AG09319 (cell line): ENCODE measurements at regions not wholly inside any gene's neighbourhood (a gene's known extent, or its start where the extent isn't known, plus 50 kb on each side); places are given as distances from the start of the nearest gene placed in this dataset.
"Not testable (repeated sequence)": the region's sequence is repeated elsewhere in the genome, so short reads cannot be mapped to it uniquely, and the experiment has no call there.

Experiments
- DNase-seq: peaks from one replicate; pipeline ENCODE4 v3.0.0-alpha.2; 2010; ENCODE audit warnings: low read depth; ENCODE audit errors: extremely low read depth
- CTCF ChIP-seq: IDR thresholded peaks from 2 replicates; pipeline ENCODE4 v1.5.1; 2011; ENCODE audit warnings: low read depth, mild to moderate bottlenecking, inconsistent platforms, low read length, moderate library complexity

GRCh38 chr3:25911525-25912295 lies 121.8 kb downstream of the OXSM start:
- no peak for TF ChIP-seq CTCF
- no peak for DNase-seq

- no peak for DNase-seq
- no peak for TF ChIP-seq CTCF
Measured at GRCh38 chr3:25913179-25913578, 123.3 kb downstream of the OXSM start.

- no peak for TF ChIP-seq CTCF
- DNase-seq: no peak
Measured at GRCh38 chr3:25915673-25916072, 125.8 kb downstream of the OXSM start.

GRCh38 chr3:25916321-25916720 lies 126.4 kb downstream of the OXSM start:
- DNase-seq: no peak

GRCh38 chr3:25931967-25932366 lies 142.1 kb downstream of the OXSM start:
- not testable (repeated sequence) for DNase-seq

More at GRCh38 chr3:25916321-25916720, 126.4 kb downstream of the OXSM start:
- TF ChIP-seq CTCF: no peak

- no peak for TF ChIP-seq CTCF
- DNase-seq: no peak
Measured at GRCh38 chr3:25938566-25939325, 148.9 kb downstream of the OXSM start.

- no peak for TF ChIP-seq CTCF
- no peak for DNase-seq
Measured at GRCh38 chr3:25940935-25941334, 151.0 kb downstream of the OXSM start.
